Neural cell (in vitro differentiated cells): ENCODE measurements at regions not wholly inside any gene's neighbourhood (a gene's known extent, or its start where the extent isn't known, plus 50 kb on each side); places are given as distances from the start of the nearest gene placed in this dataset.

Source experiments
- CTCF ChIP-seq: fragments of 450-650 bp; IDR thresholded peaks from 2 replicates; pipeline ENCODE4 v1.5.1; 2014; ENCODE audit warnings: antibody characterized with exemption, mild to moderate bottlenecking, moderate library complexity; ENCODE audit not compliant: poor library complexity, severe bottlenecking
- RAD21 ChIP-seq: fragments of 450-650 bp; conservative IDR thresholded peaks from 2 replicates; pipeline ENCODE4 v1.6.1; 2014; ENCODE audit warnings: antibody characterized with exemption, mild to moderate bottlenecking, moderate library complexity
- REST ChIP-seq: IDR thresholded peaks from 2 replicates; pipeline ENCODE4 v1.6.1; 2012; ENCODE audit warnings: borderline replicate concordance
- SMC3 ChIP-seq: fragments of 450-650 bp; conservative IDR thresholded peaks from 2 replicates; pipeline ENCODE4 v1.6.1; 2014; ENCODE audit warnings: antibody characterized with exemption, mild to moderate bottlenecking, moderate library complexity; ENCODE audit not compliant: poor library complexity

DNA sequence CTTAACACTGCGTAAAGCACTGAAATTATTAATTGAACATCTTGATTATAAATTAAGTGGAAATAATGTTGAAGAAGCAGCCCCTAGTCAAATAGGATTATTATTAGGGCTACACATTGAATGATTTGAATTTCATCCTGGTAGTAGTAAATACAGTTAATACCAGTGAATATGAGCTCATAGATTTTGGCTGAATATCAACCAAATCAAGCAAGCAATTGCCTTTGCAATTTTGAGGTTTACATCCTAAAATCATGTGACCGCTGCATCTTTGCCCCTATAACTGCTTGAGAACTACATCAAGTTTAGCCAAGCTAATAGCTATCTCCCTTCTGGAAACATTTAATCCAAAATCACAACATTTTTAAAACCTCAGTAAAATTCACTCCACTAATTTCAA is 801.2 kb upstream of the PIK3C3 start:
- TF ChIP-seq CTCF = no peak
- no peak for TF ChIP-seq SMC3
- no peak for TF ChIP-seq REST
- TF ChIP-seq RAD21 = no peak
